ENCODE measurements at regions not wholly inside any gene's neighbourhood (a gene's known extent, or its start where the extent isn't known, plus 50 kb on each side); places are given as distances from the start of the nearest gene placed in this dataset.

DNA sequence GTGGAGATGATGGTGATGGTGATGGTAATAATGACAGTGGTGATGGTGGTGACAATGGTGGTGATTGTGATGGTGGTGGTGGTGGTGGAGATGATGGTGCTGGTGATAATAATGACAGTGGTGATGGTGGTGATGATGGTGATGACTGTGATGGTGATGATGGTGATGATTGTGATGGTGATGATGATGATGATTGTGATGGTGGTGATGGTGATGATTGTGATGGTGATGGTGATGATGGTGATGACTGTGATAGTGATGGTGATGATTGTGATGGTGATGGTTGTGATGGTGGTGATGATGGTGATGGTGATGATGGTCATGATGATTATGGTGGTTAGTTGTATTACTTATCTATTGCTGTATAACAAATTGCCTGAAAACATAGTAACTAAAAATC is 108.9 kb upstream of the NKX1-1 start:
- ChIA-PET CTCF (ENCODE audit: low intra/inter-chr PET ratio) (no interaction called here), POLR2A (no interaction called here)
- Histone ChIP-seq H3K9me1 (ENCODE audit: control insufficient read depth, insufficient read depth, low read length) (no peaks in the 10 kb centered on the region), H2AFZ (ENCODE audit: low read depth, low read length) (no peak overlapping the region), H3K27me3 (ENCODE audit: control insufficient read depth in 2 of 2, insufficient read depth in 2 of 2, low read length in 2 of 2) (peaks cover 24 to 46% of the 10 kb centered on the region in 2 experiments; a peak in 4 of 5 replicates), H3K4me2 (ENCODE audit: insufficient read depth, low read length) (no peak overlapping the region), H3K9me3 (replicated peaks; ENCODE audit: control insufficient read depth, insufficient read depth, low read depth, low read length) (0 out of 2 replicates have a peak, but pooled peaks cover 3% of the 10 kb centered on the region), H3K79me2 (ENCODE audit: control insufficient read depth, insufficient read depth, low read length) (no peaks in the 10 kb centered on the region), H3K36me3 (ENCODE audit: control insufficient read depth, insufficient read depth, low read length) (no peaks in the 10 kb centered on the region), H3K4me1 (replicated peaks in 1 of 2; ENCODE audit: control insufficient read depth in 2 of 2, insufficient read depth in 2 of 2, low read length in 2 of 2) (peaks cover 0 to 51% of the 10 kb centered on the region in 2 experiments; a peak in 3 of 5 replicates), H3K27ac (ENCODE audit: extremely low read depth, low read depth, low read length) (no peak overlapping the region), H3K9ac (ENCODE audit: insufficient read depth in 1 of 2, low read depth in 2 of 2, low read length in 2 of 2) (no peak overlapping the region), H3K4me3 (no peak overlapping the region), H4K20me1 (replicated peaks; ENCODE audit: control insufficient read depth, insufficient read depth, low read length) (no peaks in the 10 kb centered on the region)
- in situ Hi-C loops (cut with MboI) (no loop called here), intact Hi-C loops (cut with micrococcal nuclease) (no loop called here)
- FAIRE-seq (no peak), DNase-seq (ENCODE audit: extremely low read depth in 1 of 4, low spot score in 3 of 4) (no peak), ATAC-seq (no peak)
- 0 out of 2 replicates have a peak, but pooled peaks have one; percentile 20 for TF ChIP-seq OTX1 (CRISPR knock-in tag; IDR thresholded peaks at IDR 0.05)
- TF ChIP-seq HMG20A (CRISPR knock-in tag; conservative IDR thresholded peaks at IDR 0.05), result no peak
- 0 out of 2 replicates have a peak, but pooled peaks have one; percentile 35 for TF ChIP-seq EHMT2 (IDR thresholded peaks at IDR 0.05)
- no TSS peak for BruUV-seq (replicated peaks)

DNA sequence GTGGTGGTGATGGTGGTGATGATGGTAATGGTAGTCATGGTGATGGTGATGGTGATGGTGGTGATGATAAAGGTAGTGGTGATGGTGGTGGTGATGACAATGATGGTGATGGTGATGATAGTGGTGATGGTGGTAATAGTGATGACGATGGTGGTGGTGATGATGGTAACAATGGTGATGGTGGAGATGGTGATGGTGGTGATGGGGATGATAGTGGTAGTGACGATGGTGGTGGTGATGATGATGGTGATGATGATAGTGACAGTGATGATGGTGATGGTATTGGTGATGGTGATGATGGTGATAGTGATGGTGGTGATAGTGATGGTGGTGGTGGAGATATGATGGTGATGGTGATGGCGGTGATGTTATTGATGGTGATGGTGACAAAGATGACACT is 108.4 kb upstream of the NKX1-1 start:
- no TSS peak for BruUV-seq (replicated peaks)
- Histone ChIP-seq H3K4me1 (replicated peaks in 1 of 2; ENCODE audit: control insufficient read depth in 2 of 2, insufficient read depth in 2 of 2, low read length in 2 of 2) (peaks cover 0 to 45% of the 10 kb centered on the region in 2 experiments; a peak in 3 of 5 replicates), H3K4me3 (no peak overlapping the region), H4K20me1 (replicated peaks; ENCODE audit: control insufficient read depth, insufficient read depth, low read length) (no peaks in the 10 kb centered on the region), H3K79me2 (ENCODE audit: control insufficient read depth, insufficient read depth, low read length) (no peaks in the 10 kb centered on the region), H3K9ac (ENCODE audit: insufficient read depth in 1 of 2, low read depth in 2 of 2, low read length in 2 of 2) (no peak overlapping the region), H2AFZ (ENCODE audit: low read depth, low read length) (no peak overlapping the region), H3K27me3 (ENCODE audit: control insufficient read depth in 2 of 2, insufficient read depth in 2 of 2, low read length in 2 of 2) (peaks cover 25 to 46% of the 10 kb centered on the region in 2 experiments; a peak in 4 of 5 replicates), H3K36me3 (ENCODE audit: control insufficient read depth, insufficient read depth, low read length) (no peaks in the 10 kb centered on the region), H3K9me1 (ENCODE audit: control insufficient read depth, insufficient read depth, low read length) (no peaks in the 10 kb centered on the region), H3K4me2 (ENCODE audit: insufficient read depth, low read length) (no peak overlapping the region), H3K27ac (ENCODE audit: extremely low read depth, low read depth, low read length) (no peak overlapping the region), H3K9me3 (replicated peaks; ENCODE audit: control insufficient read depth, insufficient read depth, low read depth, low read length) (0 out of 2 replicates have a peak, but pooled peaks cover 3% of the 10 kb centered on the region)
- 0% methylated on average over 2 of the region's 3 CpGs for WGBS (ENCODE audit: insufficient coverage, low coverage, missing lambda C conversion rate)
- in situ Hi-C loops (cut with MboI) (no loop called here), intact Hi-C loops (cut with micrococcal nuclease) (loop anchor here (5.0 kb wide), 1 partner anchor 157 kb away; no protein-coding TSS in a partner anchor)
- ChIA-PET CTCF (ENCODE audit: low intra/inter-chr PET ratio) (no interaction called here), POLR2A (no interaction called here)
- ATAC-seq, result no peak
- no peak for DNase-seq (ENCODE audit: extremely low read depth in 1 of 4, low spot score in 3 of 4)
- peak; percentile 19 for FAIRE-seq
- no peak for TF ChIP-seq ZKSCAN8 (CRISPR knock-in tag; IDR thresholded peaks at IDR 0.05)
- no peak for TF ChIP-seq EWSR1 (IDR thresholded peaks at IDR 0.05; ENCODE audit: borderline replicate concordance, low read depth, partially characterized antibody)
- no peak for TF ChIP-seq ATF1 (CRISPR knock-in tag; IDR thresholded peaks at IDR 0.05)
- TF ChIP-seq ATF1 (tag; IDR thresholded peaks at IDR 0.05), result 0 out of 2 replicates have a peak, but pooled peaks have one; percentile 28

Data from K562 (cell line).